IMR-90 (cell line): ENCODE measurements at regions not wholly inside any gene's neighbourhood (a gene's known extent, or its start where the extent isn't known, plus 50 kb on each side); places are given as distances from the start of the nearest gene placed in this dataset.
"Not testable (repeated sequence)": the region's sequence is repeated elsewhere in the genome, so short reads cannot be mapped to it uniquely, and the experiment has no call there.

Source experiments
- BHLHE40 ChIP-seq: fragments of 150-350 bp; IDR thresholded peaks from 2 replicates; pipeline ENCODE4 v1.6.1; 2016; ENCODE audit warnings: mild to moderate bottlenecking, low read depth, low read length
- CEBPB ChIP-seq: IDR thresholded peaks from 2 replicates; pipeline ENCODE4 v1.6.1; 2012; ENCODE audit warnings: low read depth, low read length, improper control_type of control experiment
- CTCF ChIP-seq: conservative IDR thresholded peaks from 2 replicates; pipeline ENCODE4 v1.5.1; 2012; ENCODE audit warnings: mild to moderate bottlenecking, low read depth, low read length, improper control_type of control experiment
- POLR2A ChIP-seq: IDR thresholded peaks from 2 replicates; pipeline ENCODE4 v1.6.1; 2012; ENCODE audit warnings: mild to moderate bottlenecking, low read depth, low read length
- TF ChIP-seq, protein P1 (sequence below): fragments of 150-350 bp; IDR thresholded peaks from 2 replicates; pipeline ENCODE4 v1.6.1; 2017; ENCODE audit warnings: mild to moderate bottlenecking, antibody characterized with exemption, low read length, low read depth

GRCh38 chr16:21533474-21533873, 65.9 kb upstream of the METTL9 start:
- TF ChIP-seq POLR2A, BHLHE40, CTCF, CEBPB: not testable (repeated sequence)
- TF ChIP-seq, protein P1, sequence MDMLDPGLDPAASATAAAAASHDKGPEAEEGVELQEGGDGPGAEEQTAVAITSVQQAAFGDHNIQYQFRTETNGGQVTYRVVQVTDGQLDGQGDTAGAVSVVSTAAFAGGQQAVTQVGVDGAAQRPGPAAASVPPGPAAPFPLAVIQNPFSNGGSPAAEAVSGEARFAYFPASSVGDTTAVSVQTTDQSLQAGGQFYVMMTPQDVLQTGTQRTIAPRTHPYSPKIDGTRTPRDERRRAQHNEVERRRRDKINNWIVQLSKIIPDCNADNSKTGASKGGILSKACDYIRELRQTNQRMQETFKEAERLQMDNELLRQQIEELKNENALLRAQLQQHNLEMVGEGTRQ = not testable (repeated sequence)
